SK-N-SH (cell line): ENCODE measurements at regions not wholly inside any gene's neighbourhood (a gene's known extent, or its start where the extent isn't known, plus 50 kb on each side); places are given as distances from the start of the nearest gene placed in this dataset.

Experiments used
- CTCF ChIP-seq: fragments of 200-600 bp; sonication (generic); IDR thresholded peaks from 2 replicates; pipeline ENCODE4 v1.6.1; 2017; ENCODE audit warnings: antibody characterized with exemption, mild to moderate bottlenecking, moderate library complexity
- TAF1 ChIP-seq: IDR thresholded peaks from 2 replicates; pipeline ENCODE4 v1.6.1; 2012; ENCODE audit warnings: low read depth, mild to moderate bottlenecking, low read length, moderate library complexity, borderline replicate concordance

GRCh38 chr10:83582407-83583095 is 556.8 kb upstream of the GHITM start:
- TF ChIP-seq CTCF (no peak), TAF1 (no peak)
